T-helper 1 cell treated with Interleukin-12 subunit alpha and Interleukin-12 subunit beta and Interleukin-4 antibody, amounts not matched to agents 30 ng/mL and 1 ng/mL, for 36 hours (primary cell): ENCODE measurements at regions not wholly inside any gene's neighbourhood (a gene's known extent, or its start where the extent isn't known, plus 50 kb on each side); places are given as distances from the start of the nearest gene placed in this dataset.

Source experiments
- intact Hi-C: fragments of 100-400 bp; cut with micrococcal nuclease; formaldehyde crosslinking; loops from one replicate; pipeline ENCODE4 v1.15.1; 2024

GRCh38 chr22:47645450-47645914, 883.0 kb downstream of the TBC1D22A start:
- intact Hi-C loops: no loop called here

GRCh38 chr22:47634347-47634746, 871.9 kb downstream of the TBC1D22A start:
- intact Hi-C loops: no loop called here

- intact Hi-C loops: no loop called here
Observed at GRCh38 chr22:47633111-47633510, 870.7 kb downstream of the TBC1D22A start.

- intact Hi-C loops: no loop called here
Observed at GRCh38 chr22:47632701-47633100, 870.3 kb downstream of the TBC1D22A start.

GRCh38 chr22:47631571-47632102, 869.2 kb downstream of the TBC1D22A start:
- intact Hi-C loops: no loop called here

- intact Hi-C loops: no loop called here
Observed at GRCh38 chr22:47630741-47631534, 868.5 kb downstream of the TBC1D22A start.

GRCh38 chr22:47629791-47630655, 867.6 kb downstream of the TBC1D22A start:
- intact Hi-C loops: no loop called here

GRCh38 chr22:47629273-47629711, 866.8 kb downstream of the TBC1D22A start:
- intact Hi-C loops: no loop called here

- intact Hi-C loops: no loop called here
Observed at GRCh38 chr22:47628477-47629272, 866.2 kb downstream of the TBC1D22A start.

- intact Hi-C loops: no loop called here
Observed at GRCh38 chr22:47627556-47628253, 865.3 kb downstream of the TBC1D22A start.

GRCh38 chr22:47626428-47627390, 864.3 kb downstream of the TBC1D22A start:
- intact Hi-C loops: no loop called here

- intact Hi-C loops: no loop called here
Observed at GRCh38 chr22:47625531-47626427, 863.3 kb downstream of the TBC1D22A start.

- intact Hi-C loops: no loop called here
Observed at GRCh38 chr22:47625013-47625385, 862.5 kb downstream of the TBC1D22A start.

GRCh38 chr22:47624252-47625012, 862.0 kb downstream of the TBC1D22A start:
- intact Hi-C loops: no loop called here

GRCh38 chr22:47623763-47624148, 861.3 kb downstream of the TBC1D22A start:
- intact Hi-C loops: no loop called here

- intact Hi-C loops: no loop called here
Observed at GRCh38 chr22:47623066-47623762, 860.8 kb downstream of the TBC1D22A start.

- intact Hi-C loops: no loop called here
Observed at GRCh38 chr22:47622541-47622940, 860.1 kb downstream of the TBC1D22A start.
